Transverse colon (tissue), 4 donors: ENCODE measurements at regions not wholly inside any gene's neighbourhood (a gene's known extent, or its start where the extent isn't known, plus 50 kb on each side); places are given as distances from the start of the nearest gene placed in this dataset.

Source experiments
- POLR2A ChIP-seq: fragments of 450-650 bp; IDR thresholded peaks from one replicate; pipeline ENCODE4 v1.6.1; 2016; ENCODE audit warnings: antibody characterized with exemption, mild to moderate bottlenecking, moderate library complexity
- POLR2AphosphoS5 ChIP-seq, 3 donors: sonication (generic); formaldehyde crosslinking; IDR thresholded peaks; one replicate each; pipeline ENCODE4 v1.6.1; 2016; ENCODE audit warnings: antibody characterized with exemption in 3 of 3
- TF ChIP-seq, protein P1 (sequence below), 5 experiments: fragments of 200-600 bp in 3 of 5; fragments of 450-650 bp in 2 of 5; sonication (generic) in 3 of 5; IDR thresholded peaks; 1 replicate in 2 of 5; 2 replicates in 3 of 5; pipeline ENCODE4 v1.5.1; 2016 to 2017; ENCODE audit warnings: antibody characterized with exemption in 5 of 5, inconsistent platforms in 3 of 5, mild to moderate bottlenecking in 2 of 5, moderate library complexity in 1 of 5

DNA sequence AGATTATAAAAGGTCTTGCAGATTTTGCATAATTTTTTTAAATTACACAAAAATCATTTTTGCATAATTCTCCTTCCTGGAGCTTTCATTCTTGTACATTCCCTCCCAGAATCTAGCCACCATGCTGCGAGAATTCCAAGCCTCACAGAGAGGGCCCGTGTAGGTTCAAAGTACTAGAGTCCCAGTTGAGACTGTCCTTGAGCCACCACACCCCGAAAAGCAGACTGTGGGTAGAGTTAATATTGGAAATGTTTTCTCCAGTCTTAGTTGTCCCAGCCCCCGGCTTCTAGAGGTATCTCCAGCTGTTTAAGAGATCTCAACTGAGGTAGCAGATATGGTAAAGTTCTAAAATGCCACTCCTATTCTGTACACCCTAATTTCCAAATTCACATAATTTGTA lies 407.3 kb upstream of the ANO3 start:
- TF ChIP-seq, protein P1, sequence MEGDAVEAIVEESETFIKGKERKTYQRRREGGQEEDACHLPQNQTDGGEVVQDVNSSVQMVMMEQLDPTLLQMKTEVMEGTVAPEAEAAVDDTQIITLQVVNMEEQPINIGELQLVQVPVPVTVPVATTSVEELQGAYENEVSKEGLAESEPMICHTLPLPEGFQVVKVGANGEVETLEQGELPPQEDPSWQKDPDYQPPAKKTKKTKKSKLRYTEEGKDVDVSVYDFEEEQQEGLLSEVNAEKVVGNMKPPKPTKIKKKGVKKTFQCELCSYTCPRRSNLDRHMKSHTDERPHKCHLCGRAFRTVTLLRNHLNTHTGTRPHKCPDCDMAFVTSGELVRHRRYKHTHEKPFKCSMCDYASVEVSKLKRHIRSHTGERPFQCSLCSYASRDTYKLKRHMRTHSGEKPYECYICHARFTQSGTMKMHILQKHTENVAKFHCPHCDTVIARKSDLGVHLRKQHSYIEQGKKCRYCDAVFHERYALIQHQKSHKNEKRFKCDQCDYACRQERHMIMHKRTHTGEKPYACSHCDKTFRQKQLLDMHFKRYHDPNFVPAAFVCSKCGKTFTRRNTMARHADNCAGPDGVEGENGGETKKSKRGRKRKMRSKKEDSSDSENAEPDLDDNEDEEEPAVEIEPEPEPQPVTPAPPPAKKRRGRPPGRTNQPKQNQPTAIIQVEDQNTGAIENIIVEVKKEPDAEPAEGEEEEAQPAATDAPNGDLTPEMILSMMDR (IDR thresholded peaks at IDR 0.05), result no peak
- TF ChIP-seq POLR2AphosphoS5 (IDR thresholded peaks at IDR 0.05) (no peak), POLR2A (no peak)
